SH-SY5Y (cell line): ENCODE measurements at regions not wholly inside any gene's neighbourhood (a gene's known extent, or its start where the extent isn't known, plus 50 kb on each side); places are given as distances from the start of the nearest gene placed in this dataset.

Source experiments
- GATA2 ChIP-seq: IDR thresholded peaks from 2 replicates; pipeline ENCODE4 v1.6.1; 2011; ENCODE audit warnings: mild to moderate bottlenecking, low read depth, low read length
- GATA3 ChIP-seq: IDR thresholded peaks from 2 replicates; pipeline ENCODE4 v1.6.1; 2011; ENCODE audit warnings: low read depth, mild to moderate bottlenecking, low read length, moderate library complexity

GRCh38 chr4:3349116-3349515 is 56.3 kb downstream of the RGS12 start:
- TF ChIP-seq GATA2 (no peak), GATA3 (no peak)
